ENCODE measurements at regions not wholly inside any gene's neighbourhood (a gene's known extent, or its start where the extent isn't known, plus 50 kb on each side); places are given as distances from the start of the nearest gene placed in this dataset.

- no peak for DNase-seq (ENCODE audit: low read depth)
Observed at GRCh38 chr5:133905424-133905823, 63.0 kb downstream of the C5orf15 start.

- DNase-seq (ENCODE audit: low read depth): no peak
Observed at GRCh38 chr5:133904641-133905040, 63.8 kb downstream of the C5orf15 start.

GRCh38 chr5:133902511-133903118, 65.8 kb downstream of the C5orf15 start:
- DNase-seq (ENCODE audit: low read depth): no peak

GRCh38 chr5:133900534-133901270, 67.7 kb downstream of the C5orf15 start:
- no peak for DNase-seq (ENCODE audit: low read depth)

GRCh38 chr5:133899506-133899905, 68.9 kb downstream of the C5orf15 start:
- no peak for DNase-seq (ENCODE audit: low read depth)

GRCh38 chr5:133898440-133898839, 70.0 kb downstream of the C5orf15 start:
- no peak for DNase-seq (ENCODE audit: low read depth)

- DNase-seq (ENCODE audit: low read depth): no peak
Observed at GRCh38 chr5:133897431-133897830, 71.0 kb downstream of the C5orf15 start.

- no peak for DNase-seq (ENCODE audit: low read depth)
Observed at GRCh38 chr5:133896873-133897272, 71.6 kb downstream of the C5orf15 start.

- no peak for DNase-seq (ENCODE audit: low read depth)
Observed at GRCh38 chr5:133895979-133896845, 72.2 kb downstream of the C5orf15 start.

GRCh38 chr5:133894143-133894542, 74.3 kb downstream of the C5orf15 start:
- no peak for DNase-seq (ENCODE audit: low read depth)

- DNase-seq (ENCODE audit: low read depth): no peak
Observed at GRCh38 chr5:133892774-133893173, 75.7 kb downstream of the C5orf15 start.

- DNase-seq (ENCODE audit: low read depth): no peak
Observed at GRCh38 chr5:133892306-133892705, 76.1 kb downstream of the C5orf15 start.

GRCh38 chr5:133891390-133891789, 77.0 kb downstream of the C5orf15 start:
- no peak for DNase-seq (ENCODE audit: low read depth)

- no peak for DNase-seq (ENCODE audit: low read depth)
Observed at GRCh38 chr5:133890776-133891280, 77.6 kb downstream of the C5orf15 start.

GRCh38 chr5:133890314-133890713, 78.1 kb downstream of the C5orf15 start:
- DNase-seq (ENCODE audit: low read depth): no peak

GRCh38 chr5:133889271-133889905, 79.0 kb downstream of the C5orf15 start:
- DNase-seq (ENCODE audit: low read depth): no peak

GRCh38 chr5:133888625-133888991, 79.8 kb downstream of the C5orf15 start:
- no peak for DNase-seq (ENCODE audit: low read depth)

GRCh38 chr5:133885566-133885965, 82.9 kb downstream of the C5orf15 start:
- no peak for DNase-seq (ENCODE audit: low read depth)

GRCh38 chr5:133884569-133885311, 83.7 kb downstream of the C5orf15 start:
- no peak for DNase-seq (ENCODE audit: low read depth)

- no peak for DNase-seq (ENCODE audit: low read depth)
Observed at GRCh38 chr5:133883916-133884315, 84.5 kb downstream of the C5orf15 start.

GRCh38 chr5:133882846-133883245, 85.6 kb downstream of the C5orf15 start:
- no peak for DNase-seq (ENCODE audit: low read depth)

- DNase-seq (ENCODE audit: low read depth): no peak
Observed at GRCh38 chr5:133882389-133882695, 86.1 kb downstream of the C5orf15 start.

All from stimulated activated CD4-positive, alpha-beta T cell treated with anti-CD3 and anti-CD28 coated beads, Interleukin-2, amount 100 ng/mL, for 4 hours (primary cell).